ENCODE measurements at regions not wholly inside any gene's neighbourhood (a gene's known extent, or its start where the extent isn't known, plus 50 kb on each side); places are given as distances from the start of the nearest gene placed in this dataset.

DNA sequence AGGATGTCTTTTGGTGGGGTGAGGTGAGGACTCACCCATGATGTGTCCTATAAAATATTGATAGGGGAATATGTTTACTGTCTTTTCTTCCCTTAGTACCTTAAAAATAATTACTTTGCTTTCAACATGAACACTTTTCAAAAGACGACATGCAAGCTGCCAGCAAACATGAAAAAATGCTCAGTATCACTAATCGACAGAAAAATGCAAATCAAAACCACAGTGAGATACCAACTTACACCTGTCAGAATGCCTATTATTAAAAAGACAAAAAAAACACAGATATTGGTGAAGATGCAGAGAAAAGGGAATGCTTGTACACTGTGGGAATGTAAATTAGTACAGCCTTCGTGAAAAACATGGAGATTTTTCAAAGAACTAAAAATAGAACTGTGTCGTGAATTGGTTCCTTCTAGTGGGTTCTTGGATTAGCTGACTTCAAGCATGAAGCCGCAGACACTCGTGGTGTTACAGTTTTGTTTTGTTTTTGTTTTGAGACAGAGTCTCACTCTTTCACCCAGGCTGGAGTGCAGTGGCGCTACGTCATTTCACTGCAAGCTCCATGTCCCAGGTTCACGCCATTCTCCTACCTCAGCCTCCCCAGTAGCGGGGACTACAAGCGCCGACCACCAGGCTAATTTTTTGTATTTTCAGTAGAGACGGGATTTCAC lies 160.9 kb downstream of the FGF9 start:
- Histone ChIP-seq H3K4me1 (ENCODE audit: control insufficient read depth, insufficient read depth, low read length) (no peaks in the 10 kb centered on the region), H3K27ac (ENCODE audit: low read length) (no peak overlapping the region), H3K9me3 (ENCODE audit: control insufficient read depth, insufficient read depth, low read depth, low read length) (no peaks in the 10 kb centered on the region), H3K36me3 (ENCODE audit: control insufficient read depth, insufficient read depth, low read length) (no peaks in the 10 kb centered on the region), H3K27me3 (ENCODE audit: control insufficient read depth, insufficient read depth, low read length) (no peaks in the 10 kb centered on the region), H3K4me3 (ENCODE audit: low read depth in 2 of 2, low read length in 2 of 2) (no peak overlapping the region)
- TF ChIP-seq, protein P1, sequence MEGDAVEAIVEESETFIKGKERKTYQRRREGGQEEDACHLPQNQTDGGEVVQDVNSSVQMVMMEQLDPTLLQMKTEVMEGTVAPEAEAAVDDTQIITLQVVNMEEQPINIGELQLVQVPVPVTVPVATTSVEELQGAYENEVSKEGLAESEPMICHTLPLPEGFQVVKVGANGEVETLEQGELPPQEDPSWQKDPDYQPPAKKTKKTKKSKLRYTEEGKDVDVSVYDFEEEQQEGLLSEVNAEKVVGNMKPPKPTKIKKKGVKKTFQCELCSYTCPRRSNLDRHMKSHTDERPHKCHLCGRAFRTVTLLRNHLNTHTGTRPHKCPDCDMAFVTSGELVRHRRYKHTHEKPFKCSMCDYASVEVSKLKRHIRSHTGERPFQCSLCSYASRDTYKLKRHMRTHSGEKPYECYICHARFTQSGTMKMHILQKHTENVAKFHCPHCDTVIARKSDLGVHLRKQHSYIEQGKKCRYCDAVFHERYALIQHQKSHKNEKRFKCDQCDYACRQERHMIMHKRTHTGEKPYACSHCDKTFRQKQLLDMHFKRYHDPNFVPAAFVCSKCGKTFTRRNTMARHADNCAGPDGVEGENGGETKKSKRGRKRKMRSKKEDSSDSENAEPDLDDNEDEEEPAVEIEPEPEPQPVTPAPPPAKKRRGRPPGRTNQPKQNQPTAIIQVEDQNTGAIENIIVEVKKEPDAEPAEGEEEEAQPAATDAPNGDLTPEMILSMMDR (IDR thresholded peaks at IDR 0.05): no peak
- TF ChIP-seq SIN3A (IDR thresholded peaks at IDR 0.05; ENCODE audit: borderline replicate concordance, insufficient read depth, low read depth, low read length): no peak
- TF ChIP-seq TCF7L2 (IDR thresholded peaks at IDR 0.05; ENCODE audit: low read depth, low read length): no peak
- no peak for TF ChIP-seq POLR2AphosphoS5 (IDR thresholded peaks at IDR 0.05; ENCODE audit: low read depth, low read length)
- TF ChIP-seq, protein P2, sequence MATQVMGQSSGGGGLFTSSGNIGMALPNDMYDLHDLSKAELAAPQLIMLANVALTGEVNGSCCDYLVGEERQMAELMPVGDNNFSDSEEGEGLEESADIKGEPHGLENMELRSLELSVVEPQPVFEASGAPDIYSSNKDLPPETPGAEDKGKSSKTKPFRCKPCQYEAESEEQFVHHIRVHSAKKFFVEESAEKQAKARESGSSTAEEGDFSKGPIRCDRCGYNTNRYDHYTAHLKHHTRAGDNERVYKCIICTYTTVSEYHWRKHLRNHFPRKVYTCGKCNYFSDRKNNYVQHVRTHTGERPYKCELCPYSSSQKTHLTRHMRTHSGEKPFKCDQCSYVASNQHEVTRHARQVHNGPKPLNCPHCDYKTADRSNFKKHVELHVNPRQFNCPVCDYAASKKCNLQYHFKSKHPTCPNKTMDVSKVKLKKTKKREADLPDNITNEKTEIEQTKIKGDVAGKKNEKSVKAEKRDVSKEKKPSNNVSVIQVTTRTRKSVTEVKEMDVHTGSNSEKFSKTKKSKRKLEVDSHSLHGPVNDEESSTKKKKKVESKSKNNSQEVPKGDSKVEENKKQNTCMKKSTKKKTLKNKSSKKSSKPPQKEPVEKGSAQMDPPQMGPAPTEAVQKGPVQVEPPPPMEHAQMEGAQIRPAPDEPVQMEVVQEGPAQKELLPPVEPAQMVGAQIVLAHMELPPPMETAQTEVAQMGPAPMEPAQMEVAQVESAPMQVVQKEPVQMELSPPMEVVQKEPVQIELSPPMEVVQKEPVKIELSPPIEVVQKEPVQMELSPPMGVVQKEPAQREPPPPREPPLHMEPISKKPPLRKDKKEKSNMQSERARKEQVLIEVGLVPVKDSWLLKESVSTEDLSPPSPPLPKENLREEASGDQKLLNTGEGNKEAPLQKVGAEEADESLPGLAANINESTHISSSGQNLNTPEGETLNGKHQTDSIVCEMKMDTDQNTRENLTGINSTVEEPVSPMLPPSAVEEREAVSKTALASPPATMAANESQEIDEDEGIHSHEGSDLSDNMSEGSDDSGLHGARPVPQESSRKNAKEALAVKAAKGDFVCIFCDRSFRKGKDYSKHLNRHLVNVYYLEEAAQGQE (IDR thresholded peaks at IDR 0.05; ENCODE audit: insufficient read depth in 1 of 2, low read depth in 2 of 2, low read length in 1 of 2): no peak
- intact Hi-C loops (cut with micrococcal nuclease; ENCODE audit: unreplicated experiment): no loop called here
- ATAC-seq (no peak), DNase-seq (ENCODE audit: low read depth, low spot score) (no peak)
- in situ Hi-C loops (cut with HindIII; ENCODE audit: low pct_unique_long_range_greater_than_20kb, low sequenced_read_pairs): no loop called here
- CTCF ChIA-PET: no interaction called here
- BruUV-seq (replicated peaks): no TSS peak
- POLR2A ChIA-PET: no interaction called here

DNA sequence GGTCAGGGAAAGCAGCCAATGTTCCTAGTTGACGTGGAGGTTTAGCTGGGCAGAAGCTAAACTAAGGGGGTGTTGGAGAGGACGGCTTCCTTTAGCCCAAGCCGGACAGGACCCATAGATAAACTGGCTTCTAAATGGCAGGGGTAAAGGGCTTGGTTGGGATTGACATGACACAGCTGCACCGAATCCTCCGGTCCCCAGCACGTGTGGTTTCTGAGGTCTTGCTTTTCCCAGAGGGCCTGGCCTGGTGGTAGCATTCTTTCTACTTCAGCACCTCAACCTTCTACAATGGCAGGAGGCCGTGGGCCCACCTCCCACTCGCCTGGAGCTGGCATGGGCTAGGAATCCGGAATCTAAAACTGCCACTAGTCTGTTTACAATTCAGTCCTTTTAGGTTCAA lies 163.0 kb downstream of the FGF9 start:
- ChIA-PET POLR2A (no interaction called here), CTCF (no interaction called here)
- DNase-seq (ENCODE audit: low read depth, low spot score) (no peak), ATAC-seq (no peak)
- no TSS peak for BruUV-seq (replicated peaks)
- H3K4me1 ChIP-seq (ENCODE audit: control insufficient read depth, insufficient read depth, low read length): no peaks in the 10 kb centered on the region
- in situ Hi-C loops (cut with HindIII; ENCODE audit: low pct_unique_long_range_greater_than_20kb, low sequenced_read_pairs): no loop called here
- no peak overlapping the region for H3K4me3 ChIP-seq (ENCODE audit: low read depth in 2 of 2, low read length in 2 of 2)
- no peaks in the 10 kb centered on the region for H3K36me3 ChIP-seq (ENCODE audit: control insufficient read depth, insufficient read depth, low read length)
- no peaks in the 10 kb centered on the region for H3K9me3 ChIP-seq (ENCODE audit: control insufficient read depth, insufficient read depth, low read depth, low read length)
- intact Hi-C loops (cut with micrococcal nuclease; ENCODE audit: unreplicated experiment): no loop called here
- TF ChIP-seq TCF7L2 (IDR thresholded peaks at IDR 0.05; ENCODE audit: low read depth, low read length) (no peak), SIN3A (IDR thresholded peaks at IDR 0.05; ENCODE audit: borderline replicate concordance, insufficient read depth, low read depth, low read length) (no peak), POLR2AphosphoS5 (IDR thresholded peaks at IDR 0.05; ENCODE audit: low read depth, low read length) (no peak)
- TF ChIP-seq, protein P1 (IDR thresholded peaks at IDR 0.05): no peak
- TF ChIP-seq, protein P2 (IDR thresholded peaks at IDR 0.05; ENCODE audit: insufficient read depth in 1 of 2, low read depth in 2 of 2, low read length in 1 of 2): no peak
- H3K27me3 ChIP-seq (ENCODE audit: control insufficient read depth, insufficient read depth, low read length): no peaks in the 10 kb centered on the region
- no peak overlapping the region for H3K27ac ChIP-seq (ENCODE audit: low read length)
